H54 (cell line): ENCODE measurements at regions not wholly inside any gene's neighbourhood (a gene's known extent, or its start where the extent isn't known, plus 50 kb on each side); places are given as distances from the start of the nearest gene placed in this dataset.
"Not testable (repeated sequence)": the region's sequence is repeated elsewhere in the genome, so short reads cannot be mapped to it uniquely, and the experiment has no call there.

Experiments
- DNase-seq: peaks from one replicate; pipeline ENCODE4 v3.0.0; 2011; ENCODE audit warnings: low spot score, mixed read lengths; ENCODE audit not compliant: insufficient read length
- FAIRE-seq: peaks from 3 replicates; lab custom pipeline; 2011; peaks lifted over from hg19 to GRCh38; lab: Jason Lieb, UNC
- POLR2A ChIP-seq: IDR thresholded peaks from 2 replicates; pipeline ENCODE4 v1.6.1; 2011; ENCODE audit warnings: low read depth, mild to moderate bottlenecking, low read length

DNA sequence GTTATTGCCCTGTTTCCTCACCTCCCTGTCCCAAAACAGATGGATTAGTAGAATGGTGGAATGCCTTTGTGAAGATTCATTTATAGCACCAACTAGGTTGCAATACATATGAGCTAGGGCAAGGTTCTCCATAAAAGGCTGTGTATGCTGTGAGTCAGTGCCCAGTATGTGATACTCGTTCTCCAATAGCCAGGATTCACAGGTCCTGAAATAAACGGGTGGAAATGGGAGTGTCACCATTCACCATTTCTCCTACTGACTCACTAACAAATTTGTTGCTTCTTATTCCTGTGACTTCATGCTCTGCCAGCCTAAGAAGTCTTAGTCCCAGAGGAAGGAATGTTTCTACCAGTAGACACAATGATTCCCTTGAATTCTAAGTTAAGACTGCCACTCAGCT, 1745.4 kb downstream of the SLITRK1 start:
- no peak for TF ChIP-seq POLR2A
- DNase-seq (no peak), FAIRE-seq (peak; percentile 65)

DNA sequence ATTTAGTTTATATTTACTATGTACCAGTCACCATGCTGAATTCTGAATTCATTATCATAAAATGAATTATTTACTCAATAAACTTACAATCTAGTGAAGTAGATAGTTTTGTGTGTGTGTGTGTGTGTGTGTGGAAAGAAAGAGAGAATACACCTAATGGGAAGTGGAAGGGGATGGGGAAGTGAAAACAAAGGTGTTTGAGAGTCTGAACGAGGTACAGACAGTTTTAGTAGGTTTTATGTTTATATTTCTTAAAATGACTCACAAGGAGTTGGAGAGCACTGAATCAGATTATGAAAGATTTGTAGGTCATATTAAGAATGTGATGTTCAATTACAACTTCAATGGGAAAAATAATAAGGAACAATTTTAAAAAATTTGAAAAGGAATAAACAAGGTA, 1753.0 kb downstream of the SLITRK1 start:
- no peak for TF ChIP-seq POLR2A
- DNase-seq: no peak
- no peak for FAIRE-seq

DNA sequence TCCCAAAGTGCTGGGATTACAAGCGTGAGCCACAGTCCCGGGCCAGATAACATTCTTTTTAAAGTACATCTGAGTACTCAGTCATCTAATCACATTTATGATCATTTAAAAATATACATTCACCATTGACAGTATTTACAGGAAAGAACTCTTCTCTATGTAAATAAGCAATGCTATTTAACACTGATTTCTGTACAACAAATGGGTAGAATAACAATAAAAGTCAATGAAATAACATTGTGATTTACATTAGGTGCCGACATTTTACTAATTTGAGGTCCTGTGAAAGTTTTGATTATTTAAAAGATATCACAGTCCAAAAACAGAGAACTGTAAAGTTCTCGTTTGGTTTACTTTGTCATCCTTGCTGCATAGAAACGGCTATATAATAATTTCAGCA, 1763.7 kb downstream of the SLITRK1 start:
- no peak for FAIRE-seq
- TF ChIP-seq POLR2A: no peak
- DNase-seq: no peak

DNA sequence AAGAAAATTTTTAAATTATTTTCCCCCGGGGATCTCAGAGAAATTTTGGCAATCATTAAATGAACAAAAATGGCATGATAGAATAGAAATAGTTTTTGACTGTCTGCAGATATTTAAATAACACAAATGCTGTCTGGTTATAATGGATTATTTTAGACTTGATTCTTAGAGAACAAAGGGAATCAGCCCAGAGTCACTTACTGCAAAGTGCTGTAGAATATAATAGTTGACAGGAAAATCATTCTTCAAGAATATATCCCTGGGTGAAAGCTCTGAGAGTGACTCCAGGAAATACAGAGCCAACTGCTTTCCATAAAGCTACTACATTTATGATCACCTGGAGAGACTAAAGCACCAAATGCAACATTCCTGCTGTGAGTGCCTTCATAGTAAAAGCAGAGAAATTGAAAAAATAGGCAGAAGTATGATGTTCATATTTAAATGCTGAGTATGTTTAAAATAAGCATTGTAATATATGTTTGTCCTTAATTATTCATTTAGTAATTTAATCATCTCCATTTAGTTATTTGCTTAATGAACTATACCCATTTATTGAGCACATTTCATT, 1765.8 kb downstream of the SLITRK1 start:
- DNase-seq (no peak), FAIRE-seq (no peak)
- TF ChIP-seq POLR2A: no peak

DNA sequence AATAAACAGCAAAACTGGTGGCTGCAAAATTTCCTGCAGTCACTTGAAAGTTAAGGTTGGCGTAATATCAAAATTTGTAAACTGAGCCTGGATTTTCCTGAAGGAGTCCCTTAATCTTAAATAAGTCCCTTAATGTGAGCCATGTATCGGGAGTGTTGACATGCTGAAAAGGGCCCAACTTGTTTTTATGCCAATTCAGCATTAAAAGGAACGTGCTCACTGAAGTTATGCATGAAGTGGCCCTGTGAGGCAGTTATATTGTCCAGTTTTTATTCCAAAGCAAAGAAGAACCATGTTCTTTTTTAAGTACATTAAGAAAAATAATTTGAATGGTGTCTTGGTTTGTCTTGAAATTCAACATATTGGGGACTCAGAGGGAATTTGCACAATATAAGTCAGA, 1766.9 kb downstream of the SLITRK1 start:
- no peak for FAIRE-seq
- no peak for DNase-seq
- TF ChIP-seq POLR2A: no peak

DNA sequence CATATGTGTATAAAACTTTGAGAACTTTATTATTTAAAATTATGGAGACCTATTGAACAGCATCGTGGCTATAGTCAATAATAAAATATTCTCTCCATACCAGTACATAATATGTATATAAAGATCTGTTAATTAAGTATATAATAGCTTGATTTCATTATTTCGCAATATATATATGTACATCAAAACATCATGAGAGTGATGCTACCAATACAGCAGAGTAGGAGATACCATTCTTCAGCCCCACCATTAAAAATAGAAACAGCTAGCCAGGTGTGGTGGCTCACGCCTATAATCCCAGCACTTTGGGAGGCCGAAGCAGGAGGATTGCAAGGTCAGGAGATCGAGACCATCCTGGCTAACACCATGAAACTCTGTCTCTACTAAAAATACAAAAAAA, 1755.3 kb upstream of the SPRY2 start:
- no peak for FAIRE-seq
- DNase-seq: no peak
- TF ChIP-seq POLR2A: no peak

DNA sequence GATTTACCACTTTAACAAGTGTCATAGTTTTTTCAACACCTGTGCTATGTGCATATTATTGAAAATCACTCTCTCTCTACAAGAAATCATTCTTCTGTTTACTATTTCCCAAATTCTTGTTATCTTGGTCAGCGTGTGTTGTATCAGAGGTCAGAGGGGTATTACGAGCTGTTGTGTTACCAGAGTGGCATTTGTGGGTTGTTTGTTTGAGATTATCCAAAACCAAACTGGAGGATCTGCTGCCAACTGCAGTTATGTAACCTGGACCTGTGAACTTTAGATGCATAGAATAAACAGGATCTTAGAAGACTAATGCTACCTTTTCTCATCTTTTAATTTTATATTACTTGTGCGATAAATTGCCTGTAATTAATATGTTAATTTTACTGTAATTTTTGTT, 1751.4 kb upstream of the SPRY2 start:
- no peak for TF ChIP-seq POLR2A
- no peak for DNase-seq
- FAIRE-seq: no peak

DNA sequence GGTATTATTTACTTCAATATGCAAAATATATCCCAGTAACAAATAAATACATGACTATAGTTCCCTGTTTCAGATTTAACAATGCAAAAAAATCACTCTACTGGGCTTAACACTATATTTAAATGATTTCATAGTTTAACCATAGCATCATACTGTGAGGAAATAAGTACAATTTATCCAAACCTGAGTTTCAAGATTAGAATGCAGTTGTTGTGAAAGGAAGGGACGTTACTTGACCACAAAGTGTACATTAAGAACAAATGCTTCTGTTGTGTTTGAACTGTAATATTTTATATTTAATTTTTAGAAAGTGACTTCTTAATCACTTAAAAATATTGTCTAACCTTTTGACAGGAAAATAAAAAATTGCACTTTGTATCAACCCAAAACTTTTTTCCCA, 1747.9 kb upstream of the SPRY2 start:
- TF ChIP-seq POLR2A: no peak
- DNase-seq (no peak), FAIRE-seq (no peak)

DNA sequence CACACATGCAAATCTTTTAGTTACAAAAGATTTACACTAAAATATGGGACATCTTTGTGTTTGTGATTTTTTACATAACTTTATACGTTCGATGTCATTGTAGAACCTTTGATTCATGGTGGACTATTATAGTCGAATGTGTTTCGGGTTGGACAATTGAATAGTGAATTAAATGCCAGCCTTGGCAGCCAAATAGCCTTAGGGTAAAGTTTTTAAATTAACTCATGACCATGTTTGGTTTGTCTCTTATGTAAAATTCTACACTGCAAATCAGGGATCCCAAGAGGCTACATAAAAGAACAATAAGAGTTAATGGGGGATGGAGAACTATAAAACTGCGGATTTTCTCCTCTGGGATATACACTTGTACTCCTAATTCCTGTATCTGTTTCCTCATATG, 1735.6 kb upstream of the SPRY2 start:
- FAIRE-seq (no peak), DNase-seq (no peak)
- no peak for TF ChIP-seq POLR2A

DNA sequence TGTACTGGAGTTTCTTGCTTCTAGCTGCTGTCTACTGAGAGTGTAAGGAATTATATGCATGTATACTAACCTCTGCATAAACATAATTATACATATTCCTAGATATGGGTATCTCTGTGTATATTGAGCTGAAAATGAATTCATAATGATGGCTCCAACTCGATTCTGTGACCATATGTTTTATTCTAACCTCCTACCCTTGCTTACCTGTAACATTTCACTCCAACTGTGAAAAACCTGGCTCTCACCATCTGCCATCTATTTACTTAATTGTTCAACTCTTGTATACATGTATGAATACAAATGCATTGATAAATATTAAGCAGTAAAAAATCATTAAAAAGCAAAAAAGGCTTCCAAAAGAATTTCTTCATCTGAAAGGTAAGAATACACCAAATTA, 1729.5 kb upstream of the SPRY2 start:
- FAIRE-seq: no peak
- no peak for DNase-seq

DNA sequence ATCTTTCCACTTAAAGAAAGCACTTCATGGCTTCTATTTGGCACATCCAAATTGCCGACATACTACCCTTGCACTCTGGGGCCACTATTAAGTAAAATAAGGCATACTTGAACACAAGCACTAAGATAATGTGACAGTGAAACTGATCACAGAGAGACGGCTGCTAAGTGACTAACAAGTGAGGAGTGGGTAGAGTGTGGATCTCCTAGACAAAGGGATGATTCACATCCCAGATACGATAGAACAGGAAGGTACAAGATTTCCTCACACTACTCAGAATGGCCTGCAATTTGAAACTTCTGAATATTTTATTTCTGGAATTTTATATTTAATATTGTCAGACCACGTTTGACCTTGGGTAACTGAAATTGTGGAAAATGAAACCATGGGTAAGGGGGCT, 1721.8 kb upstream of the SPRY2 start:
- DNase-seq: no peak
- FAIRE-seq: no peak
- no peak for TF ChIP-seq POLR2A

More for the DNA sequence above, 1729.5 kb upstream of the SPRY2 start:
- TF ChIP-seq POLR2A: no peak

DNA sequence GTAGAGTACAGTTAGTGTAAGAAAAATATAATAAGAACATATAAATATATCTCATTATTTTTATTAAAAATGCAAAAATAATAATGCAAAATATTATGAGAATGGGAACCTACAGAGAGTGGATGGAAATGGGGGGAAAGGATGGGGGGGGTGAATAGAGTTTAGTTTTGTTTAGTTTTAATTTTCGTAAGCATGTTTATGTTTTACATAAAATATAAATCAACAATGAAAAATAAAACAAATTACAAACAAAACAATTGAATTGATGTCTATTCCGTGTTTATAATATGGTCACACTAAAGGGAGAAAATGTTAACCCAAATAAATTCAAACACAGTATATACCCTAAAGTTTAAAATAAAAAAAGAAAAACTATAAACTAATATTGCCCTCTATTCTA, 1717.4 kb upstream of the SPRY2 start:
- DNase-seq: no peak
- TF ChIP-seq POLR2A: no peak
- FAIRE-seq: no peak

DNA sequence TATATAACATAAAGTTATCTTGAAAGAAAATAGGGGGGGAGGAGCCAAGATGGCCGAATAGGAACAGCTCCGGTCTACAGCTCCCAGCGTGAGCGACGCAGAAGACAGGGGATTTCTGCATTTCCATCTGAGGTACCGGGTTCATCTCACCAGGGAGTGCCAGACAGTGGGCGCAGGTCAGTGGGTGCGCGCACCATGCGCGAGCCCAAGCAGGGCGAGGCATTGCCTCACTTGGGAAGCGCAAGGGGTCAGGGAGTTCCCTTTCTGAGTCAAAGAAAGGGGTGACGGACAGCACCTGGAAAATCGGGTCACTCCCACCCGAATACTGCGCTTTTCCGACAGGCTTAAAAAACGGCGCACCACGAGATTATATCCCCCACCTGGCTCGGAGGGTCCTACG, 1704.4 kb upstream of the SPRY2 start:
- DNase-seq, FAIRE-seq: not testable (repeated sequence)

DNA sequence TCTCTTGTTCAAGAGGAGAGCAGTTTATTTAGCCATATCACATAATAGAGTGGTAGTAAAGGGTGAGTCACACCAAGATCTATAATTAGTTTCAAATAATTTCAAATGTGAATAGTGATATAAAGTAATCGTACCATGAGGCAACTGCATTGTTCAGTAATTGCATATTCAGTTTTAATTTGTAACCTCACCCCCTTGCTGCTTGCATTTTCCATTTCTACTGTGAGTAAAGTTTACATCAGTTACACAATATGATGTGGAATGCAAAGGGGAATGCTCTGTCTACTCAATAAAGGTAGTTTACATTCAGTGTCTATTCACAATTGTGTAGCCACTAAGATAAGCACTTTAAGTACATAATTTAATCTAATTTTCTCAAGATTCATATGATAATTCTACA, 1695.7 kb upstream of the SPRY2 start:
- TF ChIP-seq POLR2A: no peak
- DNase-seq (no peak), FAIRE-seq (no peak)

DNA sequence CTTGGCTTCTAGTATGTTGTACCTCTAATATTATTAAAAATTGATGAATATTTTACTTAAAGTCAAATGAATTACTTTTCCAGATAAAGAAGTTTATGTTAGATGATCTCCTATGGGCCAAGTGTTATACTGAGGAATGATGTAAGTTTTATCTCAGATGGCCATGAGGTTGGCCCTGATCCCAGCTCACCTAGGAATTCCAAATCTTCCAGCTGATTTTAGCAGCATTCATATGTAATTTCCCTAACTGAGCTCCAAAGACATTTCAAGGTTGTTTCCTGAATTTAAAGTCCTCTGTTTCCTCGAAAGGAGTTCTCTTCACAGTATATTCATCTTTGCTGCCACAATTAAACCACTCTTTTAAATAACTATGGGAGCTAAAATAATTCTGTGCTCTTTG, 1670.4 kb upstream of the SPRY2 start:
- FAIRE-seq (no peak), DNase-seq (no peak)
- no peak for TF ChIP-seq POLR2A

DNA sequence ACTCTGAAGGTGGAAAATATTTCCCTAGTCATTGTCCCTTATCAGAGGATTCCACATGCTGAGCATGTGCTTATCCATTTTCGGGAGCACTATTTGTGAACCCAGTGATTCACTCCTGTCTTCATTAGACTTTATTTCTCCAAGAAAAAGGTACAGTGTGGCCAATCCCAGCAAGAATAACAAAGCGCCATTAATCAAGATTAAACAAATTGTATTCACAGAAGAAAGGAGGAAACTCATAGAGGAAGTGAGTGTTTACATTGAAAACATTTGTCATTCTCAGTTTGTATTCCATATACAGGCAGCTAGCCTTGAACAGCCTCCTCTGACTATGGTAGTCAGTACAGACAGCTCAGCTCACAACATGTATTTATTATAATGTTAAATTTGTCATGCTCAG, 1669.9 kb upstream of the SPRY2 start:
- FAIRE-seq: no peak
- TF ChIP-seq POLR2A: no peak
- no peak for DNase-seq

DNA sequence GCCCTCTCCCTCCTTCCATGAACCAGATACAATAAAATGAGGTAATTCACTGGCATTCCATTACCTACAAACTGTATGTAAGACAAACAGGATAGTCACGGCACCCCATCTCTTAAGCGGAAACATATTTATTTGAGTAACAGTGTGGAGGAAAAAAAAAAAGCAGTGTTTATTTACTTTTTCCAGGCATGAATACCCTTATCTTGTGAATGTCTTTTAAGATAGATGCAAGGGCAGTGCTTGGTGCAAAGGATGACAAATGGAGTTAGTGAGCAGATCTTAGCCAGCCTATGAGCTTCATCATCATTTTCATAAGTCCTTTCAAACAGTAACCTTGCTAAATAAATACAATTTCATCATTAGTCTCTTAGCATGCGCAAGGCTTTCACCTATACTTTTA, 1661.8 kb upstream of the SPRY2 start:
- no peak for DNase-seq
- no peak for FAIRE-seq
- TF ChIP-seq POLR2A: no peak
